ENCODE measurements at regions not wholly inside any gene's neighbourhood (a gene's known extent, or its start where the extent isn't known, plus 50 kb on each side); places are given as distances from the start of the nearest gene placed in this dataset.
"Not testable (repeated sequence)": the region's sequence is repeated elsewhere in the genome, so short reads cannot be mapped to it uniquely, and the experiment has no call there.

- not testable (repeated sequence) for DNase-seq (ENCODE audit: low spot score); ATAC-seq
Observed at GRCh38 chr16:88260881-88261665, 121.7 kb upstream of the ZNF469 start.

DNA sequence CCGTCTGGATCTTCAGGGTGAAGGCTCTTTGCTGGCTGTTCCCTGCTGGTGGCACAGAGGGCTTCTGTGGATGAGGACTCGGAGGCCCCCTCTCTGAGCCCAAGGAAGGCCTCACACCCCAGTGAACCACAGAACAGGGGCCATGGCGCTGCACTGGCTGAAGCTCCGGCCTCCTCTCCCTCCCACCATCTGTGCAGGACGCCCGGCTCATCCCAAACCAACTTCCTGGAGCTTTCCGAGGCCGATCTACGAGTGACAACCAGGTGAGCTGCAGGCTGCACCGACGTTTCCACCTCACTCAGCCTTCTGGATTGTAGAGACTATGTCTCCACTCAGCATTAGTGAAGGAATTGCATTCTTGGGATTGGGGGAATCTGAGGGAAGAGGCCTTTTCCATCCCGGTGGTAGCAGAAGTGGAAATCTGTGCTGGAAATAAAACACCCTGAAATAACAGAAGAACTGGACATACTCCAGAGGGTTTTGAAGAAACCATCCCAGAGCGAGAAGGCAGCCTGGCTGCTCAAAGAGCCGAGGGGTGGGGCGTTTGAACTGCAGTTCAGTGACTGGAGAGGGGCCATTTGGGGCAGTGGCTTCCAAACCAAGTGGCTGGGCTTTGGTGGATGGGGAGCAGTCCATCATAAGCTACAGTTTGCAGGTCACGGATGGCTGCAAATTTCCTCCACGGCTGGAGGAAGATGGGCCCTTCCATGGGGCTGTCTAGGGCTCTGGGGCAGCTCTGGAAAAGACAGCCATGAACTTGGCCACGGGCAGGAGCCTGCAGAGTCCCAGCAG is 120.7 kb upstream of the ZNF469 start:
- not testable (repeated sequence) for DNase-seq (ENCODE audit: low spot score); ATAC-seq

GRCh38 chr16:88262858-88263563 is 119.7 kb upstream of the ZNF469 start:
- not testable (repeated sequence) for DNase-seq (ENCODE audit: low spot score); ATAC-seq

GRCh38 chr16:88263681-88264287 is 119.0 kb upstream of the ZNF469 start:
- not testable (repeated sequence) for DNase-seq (ENCODE audit: low spot score); ATAC-seq

GRCh38 chr16:88264641-88265285 is 118.0 kb upstream of the ZNF469 start:
- peak; percentile 63 for DNase-seq (ENCODE audit: low spot score)
- ATAC-seq = peak; percentile 69

DNA sequence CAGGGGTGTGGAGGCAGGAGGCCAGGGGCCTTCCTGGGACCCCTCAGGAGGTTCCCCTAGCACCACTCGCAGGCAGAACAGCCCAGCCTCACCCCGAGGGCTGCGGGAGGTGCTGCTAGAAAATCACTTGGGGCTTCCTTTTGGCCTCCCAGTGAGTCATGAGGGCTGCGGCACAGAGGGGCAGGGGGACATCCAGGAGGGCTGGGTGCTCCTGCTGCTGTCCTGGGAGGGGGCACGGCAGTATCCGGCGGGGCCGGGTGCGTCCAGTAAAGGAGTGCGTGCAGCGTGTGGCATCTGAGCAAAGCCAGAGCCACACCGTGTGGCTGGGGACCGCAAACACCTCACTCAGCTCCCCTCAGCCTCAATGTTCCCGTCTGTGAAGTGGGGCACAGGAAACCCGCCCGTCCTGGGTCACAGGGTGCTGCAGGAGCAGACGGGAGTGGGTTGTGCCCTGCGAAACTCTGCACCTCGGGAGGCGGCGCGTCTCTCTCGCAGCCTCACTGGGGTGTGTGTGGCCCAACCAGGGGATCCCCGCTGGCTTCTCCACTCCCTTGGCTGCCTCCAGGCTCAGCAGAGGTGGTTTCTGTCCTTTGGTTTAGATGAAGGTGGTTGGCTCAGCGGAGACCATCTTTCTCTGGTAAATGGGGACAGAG is 117.3 kb upstream of the ZNF469 start:
- not testable (repeated sequence) for DNase-seq (ENCODE audit: low spot score); ATAC-seq

GRCh38 chr16:88266036-88266435 is 116.7 kb upstream of the ZNF469 start:
- not testable (repeated sequence) for DNase-seq (ENCODE audit: low spot score); ATAC-seq

GRCh38 chr16:88266935-88267551 is 115.7 kb upstream of the ZNF469 start:
- not testable (repeated sequence) for ATAC-seq; DNase-seq (ENCODE audit: low spot score)

DNA sequence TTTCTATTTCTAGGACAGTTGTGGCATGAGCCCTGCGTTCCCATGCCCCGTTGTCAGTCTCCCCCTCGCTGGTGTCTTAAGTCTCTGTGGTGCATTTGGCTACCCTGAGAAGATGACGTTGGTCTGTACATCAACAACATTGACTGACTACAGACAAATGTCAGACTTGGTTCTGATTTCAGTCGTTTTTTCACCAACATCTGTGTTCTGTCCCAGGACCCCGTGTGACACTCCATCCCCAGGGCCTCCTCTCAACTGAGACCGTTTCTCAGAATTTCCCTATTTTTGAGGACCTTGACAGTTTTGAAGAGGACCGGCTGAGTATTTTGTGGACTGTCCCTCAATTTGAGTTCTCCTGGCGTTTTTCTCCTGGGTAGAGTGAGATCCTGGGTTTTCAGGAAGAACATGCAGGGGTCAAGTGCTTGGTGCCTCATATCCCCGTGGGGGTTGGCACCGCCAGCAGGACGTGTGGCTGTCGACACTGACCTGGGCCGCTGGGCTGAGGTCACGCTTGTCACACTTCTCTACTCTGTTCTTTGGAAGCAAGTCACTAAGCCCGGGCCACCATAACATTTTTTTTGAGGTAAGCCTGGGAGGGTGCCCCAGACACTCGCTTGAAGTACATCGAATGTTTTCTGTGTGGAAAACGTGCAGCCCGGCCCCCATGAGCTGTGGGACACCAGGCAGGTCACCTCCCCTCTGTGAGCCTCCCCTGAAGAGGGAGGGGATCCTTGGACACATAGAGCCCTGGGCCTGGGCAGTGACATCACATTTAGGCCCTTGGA is 114.4 kb upstream of the ZNF469 start:
- DNase-seq (ENCODE audit: low spot score); ATAC-seq: not testable (repeated sequence)

DNA sequence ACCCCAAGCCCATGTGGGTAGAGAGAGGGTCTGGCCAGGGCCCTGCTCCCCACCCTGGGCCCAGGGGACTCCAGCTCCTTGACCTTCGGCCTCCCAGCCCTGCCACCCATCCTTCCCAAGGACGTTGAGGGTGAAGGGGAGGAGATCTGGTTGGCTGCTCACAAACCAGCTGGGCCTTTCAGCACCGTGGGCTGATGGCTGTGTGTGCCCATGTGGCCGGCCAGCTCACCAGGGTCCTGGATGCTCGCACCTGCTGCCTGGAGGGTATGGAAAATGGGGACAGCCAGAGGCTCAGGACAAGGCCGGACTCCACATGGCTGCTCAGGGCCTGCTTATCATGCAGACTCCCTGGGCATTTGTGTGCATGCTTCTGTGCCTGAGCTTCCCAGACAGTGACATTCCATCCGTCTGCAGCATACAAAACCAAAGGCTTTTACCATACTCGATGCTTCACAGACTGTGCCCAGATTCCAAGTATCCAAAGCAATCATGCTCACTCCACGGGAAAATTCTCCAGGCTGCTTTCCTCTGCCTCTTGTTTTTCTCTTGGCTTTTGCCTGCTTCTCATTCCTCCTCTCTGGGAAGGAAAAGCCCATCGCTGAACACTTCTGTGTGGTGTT is 112.5 kb upstream of the ZNF469 start:
- not testable (repeated sequence) for ATAC-seq; DNase-seq (ENCODE audit: low spot score)

GRCh38 chr16:88271296-88271695 is 111.5 kb upstream of the ZNF469 start:
- not testable (repeated sequence) for DNase-seq (ENCODE audit: low spot score); ATAC-seq

DNA sequence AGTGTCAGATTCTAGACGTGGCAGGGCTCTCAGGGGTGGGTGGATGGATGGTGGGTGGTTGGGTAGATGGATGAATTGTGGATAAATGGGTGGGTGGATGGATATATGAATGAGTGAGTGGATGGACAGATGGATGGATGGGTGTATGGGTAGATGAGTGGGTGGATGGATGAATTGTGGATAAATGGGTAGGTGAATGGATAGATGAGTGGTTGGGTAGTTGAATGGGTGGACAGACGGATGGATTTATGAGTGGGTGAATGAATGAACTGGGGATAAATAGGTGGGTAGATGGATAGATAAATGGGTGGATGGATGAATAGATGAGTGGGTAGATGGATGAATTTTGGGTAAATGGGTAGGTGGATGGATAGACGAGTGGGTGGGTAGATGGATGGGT is 111.0 kb upstream of the ZNF469 start:
- not testable (repeated sequence) for ATAC-seq; DNase-seq (ENCODE audit: low spot score)

DNA sequence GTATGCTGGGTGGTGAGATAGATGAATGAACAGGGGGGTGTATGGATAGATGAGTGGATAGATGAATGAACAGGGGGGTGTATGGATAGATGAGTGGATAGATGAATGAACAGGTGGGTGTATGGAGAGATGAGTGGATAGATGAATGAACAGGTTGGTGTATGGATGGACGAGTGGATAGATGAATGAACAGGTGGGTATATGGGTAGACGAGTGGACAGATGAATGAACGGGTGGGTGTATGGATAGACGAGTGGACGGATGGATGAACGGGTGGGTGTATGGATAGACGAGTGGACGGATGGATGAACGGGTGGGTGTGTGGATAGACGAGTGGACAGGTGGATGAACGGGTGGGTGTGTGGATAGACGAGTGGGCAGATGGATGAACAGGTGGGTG is 110.3 kb upstream of the ZNF469 start:
- not testable (repeated sequence) for DNase-seq (ENCODE audit: low spot score); ATAC-seq

- not testable (repeated sequence) for DNase-seq (ENCODE audit: low spot score)
- peak; percentile 59 for ATAC-seq
Observed at GRCh38 chr16:88274126-88274750, 108.5 kb upstream of the ZNF469 start.

DNA sequence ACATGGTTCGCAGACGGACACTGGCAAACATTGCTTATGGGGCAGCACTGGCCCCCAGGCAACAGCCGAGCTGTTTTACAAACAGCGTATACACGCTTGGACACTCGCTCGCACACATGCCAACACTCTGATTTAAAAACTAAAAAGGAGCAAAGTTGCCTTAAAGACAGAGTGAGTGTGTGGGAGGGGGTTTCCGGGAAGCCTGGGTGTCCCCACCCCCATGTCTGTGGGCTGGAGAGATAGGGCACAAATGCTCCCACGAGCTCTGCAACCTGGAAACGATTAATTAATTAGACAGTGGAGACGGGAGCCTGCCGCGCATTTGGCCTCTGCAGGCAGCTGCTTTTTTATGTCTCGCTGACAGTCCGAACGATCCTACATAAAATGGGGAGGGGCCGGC is 107.9 kb upstream of the ZNF469 start:
- no peak for ATAC-seq

DNA sequence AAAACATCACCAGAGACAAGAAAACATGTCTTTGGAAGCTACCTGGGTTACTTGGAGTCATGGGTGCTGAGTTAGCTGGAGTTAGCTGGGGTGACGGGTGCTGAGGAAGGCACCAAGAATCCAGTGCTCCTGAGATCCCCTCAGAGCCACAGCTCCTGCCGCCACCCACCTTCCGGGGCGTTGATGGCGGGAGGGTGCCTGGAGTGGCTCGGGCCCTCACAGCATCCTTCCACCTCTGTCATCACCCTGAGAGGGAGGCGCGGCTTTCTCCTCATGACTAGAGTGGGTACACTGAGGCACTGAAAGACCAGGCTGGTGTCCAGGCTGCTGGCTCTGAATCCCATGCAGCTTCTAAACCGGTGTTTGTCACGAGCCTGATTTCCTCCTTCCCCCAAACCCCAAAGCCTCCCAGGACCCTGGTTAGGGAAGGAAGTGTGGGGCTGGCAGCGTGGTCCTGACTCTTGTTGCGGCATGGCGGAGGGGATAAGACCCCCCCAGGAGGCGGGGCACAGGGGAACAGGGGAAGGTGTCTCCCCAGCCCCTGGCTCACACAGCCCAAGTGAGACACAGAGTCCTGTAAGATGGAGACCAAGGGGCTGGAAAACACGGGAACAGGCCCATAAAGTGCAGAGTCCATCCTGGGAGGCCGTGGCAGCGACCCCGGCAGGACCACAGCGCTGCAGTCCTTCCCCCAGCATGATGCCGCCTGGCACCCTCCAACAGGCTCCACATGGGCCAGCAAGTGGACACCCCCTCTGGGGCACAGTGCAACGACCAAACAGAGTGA is 107.2 kb upstream of the ZNF469 start:
- ATAC-seq = not testable (repeated sequence)

More for the DNA sequence above, 107.9 kb upstream of the ZNF469 start:
- no peak for DNase-seq (ENCODE audit: low spot score)

More for the DNA sequence above, 107.2 kb upstream of the ZNF469 start:
- not testable (repeated sequence) for DNase-seq (ENCODE audit: low spot score)

All from left lobe of liver (tissue), 2 donors.